IgD-negative memory B cell (primary cell): ENCODE measurements at regions not wholly inside any gene's neighbourhood (a gene's known extent, or its start where the extent isn't known, plus 50 kb on each side); places are given as distances from the start of the nearest gene placed in this dataset.
"Not testable (repeated sequence)": the region's sequence is repeated elsewhere in the genome, so short reads cannot be mapped to it uniquely, and the experiment has no call there.

Experiments
- H3K27ac Mint-ChIP-seq, 3 donors: one replicate each; pipeline ENCODE4 v1.8.0; 2020 to 2022; ENCODE audit warnings: mild to moderate bottlenecking in 3 of 3, mixed read lengths in 3 of 3, moderate library complexity in 1 of 3
- H3K27me3 Mint-ChIP-seq: one replicate; pipeline ENCODE4 v1.8.0; 2021; ENCODE audit warnings: mixed read lengths
- H3K36me3 Mint-ChIP-seq: one replicate; pipeline ENCODE4 v1.8.0; 2020; ENCODE audit warnings: mild to moderate bottlenecking, mixed read lengths
- H3K4me1 Mint-ChIP-seq, 3 donors: one replicate each; pipeline ENCODE4 v1.8.0; 2020 to 2022; ENCODE audit warnings: mixed read lengths in 3 of 3, mild to moderate bottlenecking in 1 of 3
- H3K4me3 Mint-ChIP-seq, 4 donors: one replicate each; pipeline ENCODE4 v1.8.0; 2020 to 2022; ENCODE audit warnings: mild to moderate bottlenecking in 4 of 4, mixed read lengths in 4 of 4, moderate library complexity in 3 of 4
- H3K9me3 Mint-ChIP-seq, 3 donors: one replicate each; pipeline ENCODE4 v1.8.0; 2020 to 2021; ENCODE audit warnings: mixed read lengths in 3 of 3, mild to moderate bottlenecking in 1 of 3

DNA sequence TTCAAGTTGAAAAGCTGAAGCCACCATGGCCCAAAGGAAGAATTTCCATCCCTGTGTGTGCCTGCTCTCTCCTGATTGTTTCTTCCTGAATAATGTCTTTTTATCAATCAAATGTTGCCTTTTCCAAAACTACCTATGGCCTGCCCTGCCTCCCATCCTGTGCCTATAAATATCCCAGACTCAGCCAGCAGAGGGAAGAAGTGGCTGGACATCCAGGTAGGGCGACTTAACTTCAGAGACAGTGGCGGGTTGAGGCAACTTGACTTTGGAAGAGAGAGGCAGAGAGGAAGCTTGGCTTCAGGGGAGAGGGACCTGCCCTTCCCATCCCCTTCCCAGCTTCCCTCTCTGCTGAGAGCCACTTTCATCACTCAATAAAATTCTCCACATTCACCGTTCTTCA lies 133.0 kb downstream of the LCA5 start:
- Mint-ChIP-seq H3K36me3 (no peaks in the 10 kb centered on the region), H3K27me3 (no peaks in the 10 kb centered on the region), H3K4me1 (no peaks in the 10 kb centered on the region), H3K27ac (no peak overlapping the region), H3K9me3 (no peaks in the 10 kb centered on the region), H3K4me3 (no peak overlapping the region)

DNA sequence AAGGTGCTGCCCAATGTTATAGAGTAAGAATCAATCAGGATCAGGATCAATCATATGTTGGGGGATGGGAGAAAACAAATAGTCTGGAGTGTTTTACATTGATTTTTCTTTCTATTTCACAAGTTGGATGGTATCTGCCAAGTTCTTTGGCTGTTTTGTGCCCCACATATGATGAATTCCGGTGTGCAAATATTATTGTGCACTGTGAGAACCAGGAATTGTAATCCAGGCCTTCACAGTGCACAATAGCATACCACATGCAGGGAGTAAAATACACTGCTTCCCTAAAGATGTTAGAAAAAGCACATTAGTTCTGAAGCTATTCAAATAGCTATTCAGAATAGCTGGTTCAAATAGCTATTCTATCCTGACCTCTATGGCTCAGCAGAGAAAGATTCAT lies 133.7 kb downstream of the LCA5 start:
- no peaks in the 10 kb centered on the region for H3K27me3 Mint-ChIP-seq
- H3K4me1 Mint-ChIP-seq, result no peaks in the 10 kb centered on the region
- no peaks in the 10 kb centered on the region for H3K36me3 Mint-ChIP-seq
- no peak overlapping the region for H3K27ac Mint-ChIP-seq
- no peaks in the 10 kb centered on the region for H3K9me3 Mint-ChIP-seq
- no peak overlapping the region for H3K4me3 Mint-ChIP-seq

DNA sequence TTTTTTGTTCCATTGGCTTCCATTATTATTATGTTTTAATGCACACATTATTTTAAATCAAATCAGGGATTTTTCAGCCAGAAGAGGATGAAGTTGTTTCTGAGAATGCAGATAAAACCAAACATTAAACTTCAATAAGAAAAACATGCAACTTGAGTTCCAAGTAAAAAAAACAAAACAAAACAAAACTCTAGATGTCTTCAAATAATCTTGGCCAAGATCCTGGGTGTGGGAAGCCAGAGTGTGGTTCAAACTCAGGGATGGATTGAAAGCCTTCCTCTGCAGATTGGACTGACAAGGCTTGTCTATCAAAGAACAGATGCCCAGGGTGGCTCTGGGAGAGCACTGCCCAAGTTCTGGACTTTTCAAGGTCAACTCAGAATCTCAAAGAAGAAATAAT lies 134.1 kb downstream of the LCA5 start:
- H3K36me3 Mint-ChIP-seq, result no peaks in the 10 kb centered on the region
- H3K4me1 Mint-ChIP-seq, result no peaks in the 10 kb centered on the region
- H3K27me3 Mint-ChIP-seq, result no peaks in the 10 kb centered on the region
- H3K27ac Mint-ChIP-seq, result no peak overlapping the region
- H3K9me3 Mint-ChIP-seq, result no peaks in the 10 kb centered on the region
- no peak overlapping the region for H3K4me3 Mint-ChIP-seq

DNA sequence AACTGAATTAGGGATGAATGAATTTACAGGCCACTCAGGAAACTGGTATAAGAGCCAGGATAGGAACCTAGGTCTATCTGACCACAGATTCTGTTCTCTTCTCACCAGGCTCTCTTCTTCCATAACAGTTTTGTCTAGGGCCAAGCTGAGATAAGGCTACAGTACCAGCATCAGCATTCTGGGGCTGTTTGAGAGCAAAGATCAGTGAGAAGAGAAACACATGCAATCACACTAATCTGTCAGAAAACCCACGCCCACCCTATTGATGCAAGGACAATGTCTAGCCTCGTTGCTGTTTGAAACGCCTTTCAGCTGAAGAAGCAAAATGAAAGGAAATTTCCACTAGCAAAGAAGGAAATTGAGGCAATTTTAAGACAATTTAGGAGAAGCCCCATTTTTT lies 137.7 kb downstream of the LCA5 start:
- Mint-ChIP-seq H3K4me3 (no peak overlapping the region), H3K9me3 (peaks cover 0 to 2% (median 0%) of the 10 kb centered on the region in 3 donors), H3K27ac (no peak overlapping the region), H3K36me3 (no peaks in the 10 kb centered on the region), H3K4me1 (no peaks in the 10 kb centered on the region), H3K27me3 (no peaks in the 10 kb centered on the region)

DNA sequence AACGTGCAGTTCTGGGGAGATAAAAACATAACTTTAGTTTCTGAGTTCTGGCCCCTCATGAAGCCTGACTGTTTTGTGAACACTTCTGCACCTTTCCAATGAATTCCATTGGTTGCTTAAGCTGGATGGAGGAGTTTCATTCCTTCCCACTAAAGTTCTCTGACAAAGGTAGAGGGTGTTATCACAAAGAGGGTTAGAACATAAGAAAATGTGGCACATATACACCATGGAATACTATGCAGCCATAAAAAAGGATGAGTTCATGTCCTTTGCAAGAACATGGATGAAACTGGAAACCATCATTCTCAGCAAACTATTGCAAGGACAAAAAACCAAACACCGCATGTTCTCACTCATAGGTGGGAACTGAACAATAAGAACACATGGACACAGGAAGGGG lies 138.6 kb downstream of the LCA5 start:
- H3K27me3 Mint-ChIP-seq, H3K4me1 Mint-ChIP-seq, H3K9me3 Mint-ChIP-seq, H3K36me3 Mint-ChIP-seq, H3K27ac Mint-ChIP-seq, H3K4me3 Mint-ChIP-seq: not testable (repeated sequence)

DNA sequence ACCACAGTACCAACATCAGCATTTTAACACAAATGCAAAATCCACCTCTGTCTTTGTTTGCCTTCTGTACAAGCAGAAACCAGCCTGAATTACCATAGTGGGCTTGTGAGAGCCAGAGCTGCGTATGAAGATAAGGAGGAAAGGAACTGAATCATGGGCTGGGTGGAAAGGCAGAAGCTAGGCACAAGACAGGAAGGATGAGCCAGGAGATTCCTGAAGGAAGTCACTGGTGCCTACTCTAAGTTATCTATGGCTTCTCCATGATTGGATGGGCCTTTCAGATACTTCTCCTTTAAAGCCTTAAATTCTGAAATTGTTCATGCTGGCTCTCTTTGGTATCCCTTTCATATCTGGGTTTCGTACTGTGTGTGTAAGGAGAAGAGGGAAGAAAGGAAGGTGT lies 140.6 kb downstream of the LCA5 start:
- no peaks in the 10 kb centered on the region for H3K4me1 Mint-ChIP-seq
- H3K9me3 Mint-ChIP-seq, result peaks cover 4 to 11% (median 4%) of the 10 kb centered on the region in 3 donors
- H3K27ac Mint-ChIP-seq, result no peak overlapping the region
- H3K4me3 Mint-ChIP-seq, result no peak overlapping the region
- no peaks in the 10 kb centered on the region for H3K36me3 Mint-ChIP-seq
- no peaks in the 10 kb centered on the region for H3K27me3 Mint-ChIP-seq

DNA sequence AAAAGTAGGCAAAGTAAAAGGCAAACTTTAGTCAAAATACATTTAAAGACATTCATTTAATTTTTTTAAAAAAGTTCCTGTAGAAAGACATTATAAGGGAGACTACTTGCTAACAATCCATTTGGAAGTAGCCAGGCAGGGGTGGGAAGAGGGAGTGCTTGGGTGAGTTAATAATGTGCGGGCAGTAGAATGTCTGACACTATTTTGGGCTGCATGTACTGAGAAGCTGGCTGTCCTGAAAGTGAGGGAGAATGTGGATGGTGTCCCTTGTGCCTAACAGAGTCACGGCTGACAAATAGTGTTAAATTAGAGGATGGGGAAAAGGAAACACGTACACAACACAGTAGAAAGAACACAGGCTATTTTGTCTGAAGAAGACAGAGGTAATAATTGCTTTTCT lies 142.5 kb downstream of the LCA5 start:
- Mint-ChIP-seq H3K27ac (no peak overlapping the region), H3K4me3 (no peak overlapping the region), H3K36me3 (no peaks in the 10 kb centered on the region), H3K4me1 (no peaks in the 10 kb centered on the region), H3K27me3 (no peaks in the 10 kb centered on the region), H3K9me3 (peaks cover 4 to 11% (median 4%) of the 10 kb centered on the region in 3 donors)

DNA sequence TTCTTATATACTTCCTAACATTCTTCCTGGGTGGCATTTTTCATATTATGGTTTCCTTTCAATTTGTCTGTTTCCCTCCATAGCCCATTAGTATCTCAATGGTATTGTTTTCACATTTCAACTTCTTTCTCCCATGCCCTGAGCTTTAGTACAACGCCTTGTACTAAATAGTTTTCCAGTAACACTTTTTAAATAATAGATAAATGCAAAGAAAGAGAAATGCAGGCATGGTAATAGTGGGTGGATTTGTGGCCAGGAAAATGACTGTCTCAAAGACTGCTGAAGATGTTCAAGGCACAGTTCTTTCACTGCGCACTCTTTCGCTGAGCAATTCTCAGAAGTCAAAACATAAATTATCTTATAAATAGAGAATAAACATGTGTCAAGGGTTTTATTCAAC lies 145.1 kb downstream of the LCA5 start:
- no peaks in the 10 kb centered on the region for H3K27me3 Mint-ChIP-seq
- peaks cover 4 to 11% (median 4%) of the 10 kb centered on the region in 3 donors for H3K9me3 Mint-ChIP-seq
- no peaks in the 10 kb centered on the region for H3K4me1 Mint-ChIP-seq
- no peak overlapping the region for H3K4me3 Mint-ChIP-seq
- H3K27ac Mint-ChIP-seq, result no peak overlapping the region
- no peaks in the 10 kb centered on the region for H3K36me3 Mint-ChIP-seq

DNA sequence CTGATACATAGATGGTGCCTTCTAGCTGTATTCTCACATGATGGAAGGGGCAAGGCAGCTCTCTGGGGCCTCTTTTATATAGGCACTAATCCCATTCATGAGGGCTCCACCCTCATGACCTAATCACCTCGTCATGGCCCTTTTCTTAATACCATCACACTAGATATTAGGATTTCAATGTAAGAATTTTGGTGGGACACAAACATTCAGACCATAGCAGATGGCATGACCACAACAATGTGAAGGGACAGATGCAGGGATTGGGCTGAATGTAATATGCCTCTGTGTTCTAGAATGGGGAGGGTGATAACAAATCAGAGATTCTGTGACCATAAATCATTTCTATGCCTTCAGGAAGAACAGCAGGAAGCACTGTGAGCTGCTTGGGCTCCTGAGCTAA lies 145.8 kb downstream of the LCA5 start:
- H3K4me3 Mint-ChIP-seq, result no peak overlapping the region
- no peak overlapping the region for H3K27ac Mint-ChIP-seq
- peaks cover 4 to 11% (median 4%) of the 10 kb centered on the region in 3 donors for H3K9me3 Mint-ChIP-seq
- no peaks in the 10 kb centered on the region for H3K27me3 Mint-ChIP-seq
- no peaks in the 10 kb centered on the region for H3K4me1 Mint-ChIP-seq
- no peaks in the 10 kb centered on the region for H3K36me3 Mint-ChIP-seq

DNA sequence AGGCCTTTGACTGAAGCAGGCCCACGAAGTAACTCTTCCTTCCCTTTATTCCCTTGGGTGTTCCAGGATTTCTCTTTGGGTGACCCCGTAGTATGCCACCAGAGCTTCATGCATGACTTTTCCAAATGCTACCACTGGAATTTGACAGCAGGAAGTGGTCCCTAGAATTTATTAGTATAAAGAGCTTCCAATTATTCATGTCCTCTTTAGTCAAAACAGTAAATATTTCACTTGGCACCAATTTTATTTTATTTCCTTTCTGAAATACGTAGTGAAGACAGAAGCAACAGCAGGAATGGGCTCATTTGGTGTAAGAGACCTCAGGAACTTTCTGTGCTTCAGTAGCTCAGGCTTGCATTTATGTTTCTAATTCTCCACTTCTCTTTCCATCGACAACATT lies 151.3 kb downstream of the LCA5 start:
- no peaks in the 10 kb centered on the region for H3K27me3 Mint-ChIP-seq
- H3K4me3 Mint-ChIP-seq, result no peak overlapping the region
- H3K36me3 Mint-ChIP-seq, result no peaks in the 10 kb centered on the region
- H3K9me3 Mint-ChIP-seq, result peaks cover 0 to 3% (median 2%) of the 10 kb centered on the region in 3 donors
- H3K4me1 Mint-ChIP-seq, result no peaks in the 10 kb centered on the region
- no peak overlapping the region for H3K27ac Mint-ChIP-seq

DNA sequence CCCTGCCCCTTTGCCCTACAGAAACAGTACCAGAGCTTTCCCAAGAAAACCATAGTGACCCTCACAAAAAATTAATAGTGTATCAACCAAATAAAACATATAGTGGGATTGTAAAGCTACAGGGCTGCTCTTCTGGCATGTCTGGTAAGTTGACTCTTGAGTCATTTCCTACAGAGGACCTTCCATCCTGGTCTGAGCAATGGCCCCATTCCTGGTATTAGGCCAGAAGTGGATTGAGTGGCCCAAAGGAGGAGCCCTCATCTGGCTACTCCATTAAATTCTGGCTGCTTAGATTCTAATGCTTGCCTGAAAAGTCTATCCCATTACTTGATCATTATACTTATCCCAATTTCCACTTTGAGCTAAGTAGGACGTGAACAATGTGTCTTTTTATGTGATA lies 150.9 kb upstream of the HMGN3 start:
- peaks cover 0 to 3% (median 2%) of the 10 kb centered on the region in 3 donors for H3K9me3 Mint-ChIP-seq
- H3K36me3 Mint-ChIP-seq, result no peaks in the 10 kb centered on the region

DNA sequence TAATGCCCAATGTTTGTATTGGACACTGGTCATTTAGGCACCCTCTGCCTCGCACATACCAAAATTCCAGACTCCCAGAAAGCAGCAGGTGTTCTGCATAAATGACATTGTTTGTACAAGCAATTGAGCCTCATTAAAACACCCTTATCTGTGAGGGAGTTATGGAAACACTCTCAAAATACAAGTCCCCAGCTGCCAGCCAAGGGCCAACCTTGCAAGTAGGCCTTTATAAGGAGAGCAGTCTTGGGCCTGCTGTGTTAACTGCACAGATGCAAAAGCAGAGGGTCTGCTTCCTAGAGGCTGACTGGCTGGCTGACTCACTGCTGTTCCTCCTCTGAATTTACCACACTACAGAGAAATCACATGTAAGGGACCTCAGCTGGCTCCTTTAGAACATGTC lies 150.4 kb upstream of the HMGN3 start:
- Mint-ChIP-seq H3K9me3 (peaks cover 0 to 3% (median 2%) of the 10 kb centered on the region in 3 donors), H3K36me3 (no peaks in the 10 kb centered on the region), H3K4me1 (no peaks in the 10 kb centered on the region), H3K4me3 (no peak overlapping the region), H3K27ac (no peak overlapping the region), H3K27me3 (no peaks in the 10 kb centered on the region)

More for the DNA sequence above, 150.9 kb upstream of the HMGN3 start:
- Mint-ChIP-seq H3K27me3 (no peaks in the 10 kb centered on the region), H3K4me3 (no peak overlapping the region), H3K27ac (no peak overlapping the region), H3K4me1 (no peaks in the 10 kb centered on the region)

DNA sequence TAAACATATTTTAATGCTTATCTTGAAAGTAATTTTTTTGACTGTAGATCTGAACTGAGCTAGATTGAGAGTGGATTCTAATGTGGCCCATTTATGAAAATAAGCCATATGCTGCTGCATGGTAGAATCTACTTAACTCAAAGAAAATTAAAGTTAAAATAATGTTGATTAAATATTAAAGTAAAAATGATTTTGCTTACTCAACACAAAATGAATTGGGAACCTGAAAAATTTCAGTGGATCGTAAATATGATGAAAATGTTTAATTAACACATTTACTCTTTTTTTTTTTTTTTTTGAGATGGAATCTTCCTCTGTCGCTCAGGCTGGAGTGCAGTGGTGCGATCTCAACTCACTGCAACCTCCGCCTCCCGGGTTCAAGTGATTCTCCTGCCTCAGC lies 144.5 kb upstream of the HMGN3 start:
- H3K9me3 Mint-ChIP-seq, result peaks cover 0 to 3% (median 2%) of the 10 kb centered on the region in 3 donors
- no peaks in the 10 kb centered on the region for H3K36me3 Mint-ChIP-seq
- H3K4me3 Mint-ChIP-seq, result no peak overlapping the region
- H3K4me1 Mint-ChIP-seq, result no peaks in the 10 kb centered on the region
- H3K27ac Mint-ChIP-seq, result no peak overlapping the region
- no peaks in the 10 kb centered on the region for H3K27me3 Mint-ChIP-seq

DNA sequence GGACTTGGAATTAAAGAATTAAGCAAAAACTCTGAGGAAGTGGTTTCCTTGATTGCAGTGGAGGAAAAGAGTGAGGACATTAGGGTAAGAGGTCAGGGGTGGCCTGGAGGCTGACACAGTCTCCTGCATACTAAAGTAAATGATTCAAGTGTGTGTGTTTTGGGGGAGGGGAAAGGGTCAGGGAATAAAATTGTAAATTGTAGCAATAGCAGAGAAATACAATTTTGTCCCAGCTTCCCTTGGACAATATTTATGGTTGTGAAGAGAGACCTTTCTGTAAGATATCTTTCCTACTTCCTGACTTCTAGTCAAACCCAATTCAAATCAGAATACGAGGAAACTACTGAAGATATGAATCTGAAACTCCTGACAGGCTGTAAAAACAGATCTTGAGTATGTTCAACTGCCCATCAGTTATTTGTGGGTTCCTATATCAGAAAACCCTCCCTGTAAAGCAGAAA lies 143.4 kb upstream of the HMGN3 start:
- Mint-ChIP-seq H3K9me3 (peaks cover 0 to 3% (median 0%) of the 10 kb centered on the region in 3 donors), H3K4me3 (no peak overlapping the region), H3K36me3 (no peaks in the 10 kb centered on the region), H3K27ac (no peak overlapping the region), H3K27me3 (no peaks in the 10 kb centered on the region), H3K4me1 (no peaks in the 10 kb centered on the region)

DNA sequence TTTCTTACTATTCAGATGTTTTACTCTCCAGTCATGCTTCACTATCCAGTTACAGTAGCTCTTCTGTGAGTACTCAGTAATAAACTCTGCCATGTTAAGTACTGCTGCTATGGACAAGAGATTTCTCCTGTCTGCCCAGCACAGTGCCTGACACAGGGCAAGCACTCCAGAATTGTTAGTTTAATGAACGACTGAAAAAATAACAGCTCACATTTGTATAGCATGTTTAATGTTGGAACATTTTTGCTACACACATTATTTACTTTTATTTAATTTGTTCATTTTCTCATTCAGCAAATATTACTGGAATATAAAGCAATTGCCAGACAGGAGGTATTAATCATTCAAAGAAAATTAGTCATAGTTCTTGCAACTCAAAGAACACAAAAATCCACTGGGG lies 142.6 kb upstream of the HMGN3 start:
- Mint-ChIP-seq H3K9me3 (peaks cover 0 to 3% (median 0%) of the 10 kb centered on the region in 3 donors), H3K36me3 (no peaks in the 10 kb centered on the region), H3K4me3 (no peak overlapping the region), H3K27me3 (no peaks in the 10 kb centered on the region), H3K4me1 (no peaks in the 10 kb centered on the region), H3K27ac (no peak overlapping the region)

DNA sequence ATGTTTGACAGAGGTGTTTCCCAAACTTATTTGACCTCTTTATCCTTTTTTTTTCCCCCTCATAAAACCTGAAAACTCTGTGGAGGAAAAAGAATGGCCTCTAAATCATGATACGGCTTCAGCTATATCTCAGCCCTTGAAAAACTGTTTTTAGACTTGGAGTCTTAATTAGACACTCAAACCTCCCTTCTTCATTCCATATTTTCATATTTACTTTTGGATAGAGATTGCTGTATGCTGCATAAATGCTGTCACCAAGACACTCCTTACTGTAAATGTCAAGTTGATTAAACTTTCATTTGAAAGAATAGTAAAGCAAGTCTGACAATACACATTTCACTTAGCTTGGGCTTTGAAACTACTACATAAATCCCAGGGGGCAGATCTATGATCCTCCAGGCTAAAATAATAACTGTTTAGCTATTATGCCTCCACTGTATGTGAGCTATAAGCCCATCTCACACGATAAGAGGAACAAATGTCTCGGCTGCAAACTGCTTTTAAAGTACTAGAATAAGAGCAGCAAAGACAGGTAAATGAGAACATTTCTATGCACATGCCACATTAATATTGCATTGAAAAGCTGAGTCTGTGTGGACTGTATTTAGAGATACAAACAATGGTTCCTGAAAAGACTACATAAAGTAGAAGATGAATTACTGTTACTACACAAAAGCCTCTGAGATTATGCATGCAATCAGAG lies 141.3 kb upstream of the HMGN3 start:
- Mint-ChIP-seq H3K27me3 (no peaks in the 10 kb centered on the region), H3K4me1 (no peaks in the 10 kb centered on the region), H3K27ac (no peak overlapping the region), H3K36me3 (no peaks in the 10 kb centered on the region), H3K4me3 (no peak overlapping the region), H3K9me3 (peaks cover 0 to 5% (median 0%) of the 10 kb centered on the region in 3 donors)
